Right lobe of liver (tissue), 4 donors: ENCODE measurements at regions not wholly inside any gene's neighbourhood (a gene's known extent, or its start where the extent isn't known, plus 50 kb on each side); places are given as distances from the start of the nearest gene placed in this dataset.

Experiments used
- POLR2A ChIP-seq: fragments of 450-650 bp; IDR thresholded peaks from one replicate; pipeline ENCODE4 v1.6.1; 2017; ENCODE audit warnings: antibody characterized with exemption, mild to moderate bottlenecking
- TF ChIP-seq, protein P1 (sequence below), 4 donors: fragments of 200-600 bp in 3 of 4; fragments of 450-650 bp in 1 of 4; IDR thresholded peaks; one replicate each; pipeline versions ENCODE4 v1.5.1 to v1.8.0; 2016 to 2022; ENCODE audit warnings: antibody characterized with exemption in 4 of 4, mild to moderate bottlenecking in 2 of 4
- donor health status: DM: no; HTN: no; CAD: no.
- donor health status: DM: no; HTN: no; CAD: no.
- donor health status: DM: no; HTN: yes; CAD: no.

DNA sequence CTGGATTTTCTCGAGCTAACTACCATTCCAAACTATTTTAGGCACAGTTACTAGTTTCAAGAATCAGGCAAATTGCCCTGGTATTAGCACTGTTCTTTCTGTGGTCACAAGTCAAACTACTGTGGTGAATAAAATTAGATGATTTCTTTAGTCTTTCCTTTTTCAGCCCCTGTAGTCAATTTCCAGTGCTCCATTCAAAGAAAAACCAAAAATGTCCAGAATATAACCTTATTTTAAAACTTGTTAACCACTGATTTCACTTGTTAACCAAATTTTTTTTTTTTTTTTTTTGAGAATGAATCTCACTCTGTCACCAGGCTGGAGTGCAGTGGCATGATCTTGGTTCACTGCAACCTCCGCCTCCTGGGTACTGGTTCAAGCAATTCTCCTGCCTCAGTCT, 50.6 kb upstream of the USPL1 start:
- TF ChIP-seq POLR2A = no peak
- TF ChIP-seq, protein P1, sequence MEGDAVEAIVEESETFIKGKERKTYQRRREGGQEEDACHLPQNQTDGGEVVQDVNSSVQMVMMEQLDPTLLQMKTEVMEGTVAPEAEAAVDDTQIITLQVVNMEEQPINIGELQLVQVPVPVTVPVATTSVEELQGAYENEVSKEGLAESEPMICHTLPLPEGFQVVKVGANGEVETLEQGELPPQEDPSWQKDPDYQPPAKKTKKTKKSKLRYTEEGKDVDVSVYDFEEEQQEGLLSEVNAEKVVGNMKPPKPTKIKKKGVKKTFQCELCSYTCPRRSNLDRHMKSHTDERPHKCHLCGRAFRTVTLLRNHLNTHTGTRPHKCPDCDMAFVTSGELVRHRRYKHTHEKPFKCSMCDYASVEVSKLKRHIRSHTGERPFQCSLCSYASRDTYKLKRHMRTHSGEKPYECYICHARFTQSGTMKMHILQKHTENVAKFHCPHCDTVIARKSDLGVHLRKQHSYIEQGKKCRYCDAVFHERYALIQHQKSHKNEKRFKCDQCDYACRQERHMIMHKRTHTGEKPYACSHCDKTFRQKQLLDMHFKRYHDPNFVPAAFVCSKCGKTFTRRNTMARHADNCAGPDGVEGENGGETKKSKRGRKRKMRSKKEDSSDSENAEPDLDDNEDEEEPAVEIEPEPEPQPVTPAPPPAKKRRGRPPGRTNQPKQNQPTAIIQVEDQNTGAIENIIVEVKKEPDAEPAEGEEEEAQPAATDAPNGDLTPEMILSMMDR (IDR thresholded peaks at IDR 0.05) = no peak
